GM23338 (cell line): ENCODE measurements at regions not wholly inside any gene's neighbourhood (a gene's known extent, or its start where the extent isn't known, plus 50 kb on each side); places are given as distances from the start of the nearest gene placed in this dataset.

Experiments used
- ATAC-seq: fragments of 200-7000 bp; cut with Tn5 transposase; 3 replicates; pipeline ENCODE4 v1.9.1; 2020
- DNase-seq: peaks from one replicate; pipeline ENCODE4 v3.0.0-alpha.2; 2015; ENCODE audit warnings: low spot score
- H2AFZ ChIP-seq: fragments of 200-600 bp; sonication (generic); 2 replicates; pipeline ENCODE4 v1.8.0; 2016; ENCODE audit warnings: antibody characterized with exemption, mild to moderate bottlenecking, moderate library complexity
- H3F3A ChIP-seq: fragments of 200-600 bp; sonication (generic); replicated peaks from 2 replicates; pipeline ENCODE4 v1.8.0; 2017; ENCODE audit warnings: antibody characterized with exemption, mixed run types, low read depth
- H3K27ac ChIP-seq: fragments of 200-600 bp; sonication (generic); 2 replicates; pipeline ENCODE4 v1.6.1; 2016; ENCODE audit warnings: low read depth
- H3K27me3 ChIP-seq: fragments of 200-600 bp; sonication (generic); 2 replicates; pipeline ENCODE4 v1.8.0; 2016; ENCODE audit warnings: mild to moderate bottlenecking, mixed run types, moderate library complexity; ENCODE audit not compliant: insufficient read depth
- H3K36me3 ChIP-seq: fragments of 200-600 bp; sonication (generic); 2 replicates; pipeline ENCODE4 v1.8.0; 2016; ENCODE audit warnings: mild to moderate bottlenecking; ENCODE audit not compliant: insufficient read depth
- H3K4me1 ChIP-seq: fragments of 200-600 bp; sonication (generic); 2 replicates; pipeline ENCODE4 v1.8.0; 2016; ENCODE audit warnings: mild to moderate bottlenecking, moderate library complexity; ENCODE audit not compliant: insufficient read depth
- H3K4me2 ChIP-seq: fragments of 200-600 bp; sonication (generic); 2 replicates; pipeline ENCODE4 v1.7.1; 2017; ENCODE audit warnings: mixed run types
- H3K4me3 ChIP-seq: fragments of 200-600 bp; sonication (generic); 2 replicates; pipeline ENCODE4 v1.6.1; 2016; ENCODE audit warnings: mixed run types
- H3K79me2 ChIP-seq: fragments of 200-600 bp; sonication (generic); replicated peaks from 2 replicates; pipeline ENCODE4 v1.8.0; 2017; ENCODE audit warnings: mild to moderate bottlenecking; ENCODE audit not compliant: insufficient read depth
- H3K9me2 ChIP-seq: fragments of 200-600 bp; sonication (generic); 2 replicates; pipeline ENCODE4 v1.8.0; 2017; ENCODE audit not compliant: insufficient read depth
- H4K20me1 ChIP-seq: fragments of 200-600 bp; sonication (generic); replicated peaks from 2 replicates; pipeline ENCODE4 v1.8.0; 2017; ENCODE audit warnings: mild to moderate bottlenecking; ENCODE audit not compliant: insufficient read depth
- H3K27ac Mint-ChIP-seq: 2 replicates; pipeline ENCODE4 v1.8.0; 2020; ENCODE audit warnings: inconsistent platforms, mild to moderate bottlenecking, moderate library complexity, mixed read lengths
- H3K27me3 Mint-ChIP-seq: 3 replicates; pipeline ENCODE4 v1.8.0; 2022; ENCODE audit warnings: low read depth, mild to moderate bottlenecking, moderate library complexity, mixed read lengths, inconsistent platforms; ENCODE audit not compliant: insufficient read depth, poor library complexity
- H3K36me3 Mint-ChIP-seq: 3 replicates; pipeline ENCODE4 v1.8.0; 2021; ENCODE audit warnings: low read depth, mild to moderate bottlenecking, inconsistent platforms, moderate library complexity, mixed read lengths
- H3K4me1 Mint-ChIP-seq: 3 replicates; pipeline ENCODE4 v1.8.0; 2020; ENCODE audit warnings: mild to moderate bottlenecking, inconsistent platforms, mixed read lengths
- H3K4me3 Mint-ChIP-seq: 3 replicates; pipeline ENCODE4 v1.8.0; 2021; ENCODE audit warnings: moderate library complexity, mild to moderate bottlenecking, inconsistent platforms, mixed read lengths
- H3K9me3 Mint-ChIP-seq: 3 replicates; pipeline ENCODE4 v1.8.0; 2020; ENCODE audit warnings: moderate library complexity, mild to moderate bottlenecking, inconsistent platforms, mixed read lengths
- CREB1 ChIP-seq: fragments of 250-450 bp; sonication (Bioruptor Pico); IDR thresholded peaks from 2 replicates; pipeline ENCODE4 v1.5.0; 2020; ENCODE audit warnings: low read depth, mild to moderate bottlenecking, moderate library complexity
- CTCF ChIP-seq, 2 experiments: fragments of 200-600 bp in 1 of 2; sonication (generic) in 1 of 2; conservative IDR thresholded peaks; 2 replicates each; pipeline versions ENCODE4 v1.5.1 to v1.6.1; 2016 to 2017; ENCODE audit warnings: antibody characterized with exemption in 2 of 2, low read depth in 2 of 2, mild to moderate bottlenecking in 2 of 2, moderate library complexity in 1 of 2
- ETS1 ChIP-seq: IDR thresholded peaks from 2 replicates; pipeline ENCODE4 v1.6.1; 2016; ENCODE audit warnings: antibody characterized with exemption
- EZH2 ChIP-seq: fragments of 200-600 bp; sonication (generic); IDR thresholded peaks from one replicate; pipeline ENCODE4 v1.8.0; 2017; ENCODE audit warnings: antibody characterized with exemption, mild to moderate bottlenecking, low read depth; ENCODE audit not compliant: unreplicated experiment
- EZH2phosphoT487 ChIP-seq: fragments of 200-600 bp; sonication (generic); IDR thresholded peaks from one replicate; pipeline ENCODE4 v1.8.1; 2018; ENCODE audit warnings: antibody characterized with exemption; ENCODE audit not compliant: unreplicated experiment
- JUNB ChIP-seq: IDR thresholded peaks from one replicate; pipeline ENCODE4 v1.6.1; 2016; ENCODE audit warnings: antibody characterized with exemption; ENCODE audit not compliant: unreplicated experiment
- NANOG ChIP-seq: IDR thresholded peaks from 2 replicates; pipeline ENCODE4 v1.6.1; 2016; ENCODE audit warnings: antibody characterized with exemption, borderline replicate concordance
- POLR2AphosphoS5 ChIP-seq: IDR thresholded peaks from 2 replicates; pipeline ENCODE4 v1.6.1; 2016; ENCODE audit warnings: antibody characterized with exemption, low read depth
- REST ChIP-seq: IDR thresholded peaks from one replicate; pipeline ENCODE4 v1.6.1; 2018; ENCODE audit warnings: antibody characterized with exemption; ENCODE audit not compliant: unreplicated experiment
- STAT1 ChIP-seq: IDR thresholded peaks from one replicate; pipeline ENCODE4 v1.6.1; 2016; ENCODE audit warnings: antibody characterized with exemption; ENCODE audit not compliant: unreplicated experiment
- ZNF114 ChIP-seq: fragments of 250-450 bp; sonication (Bioruptor Pico); IDR thresholded peaks from 2 replicates; pipeline ENCODE4 v1.5.0; 2020; ENCODE audit warnings: mild to moderate bottlenecking, moderate library complexity
- ZNF331 ChIP-seq: fragments of 250-450 bp; sonication (Bioruptor Pico); IDR thresholded peaks from 2 replicates; pipeline ENCODE4 v1.5.0; 2020; ENCODE audit warnings: low read depth, mild to moderate bottlenecking, moderate library complexity

- TF ChIP-seq CTCF (conservative IDR thresholded peaks at IDR 0.05; ENCODE audit: low read depth in 2 of 2) (no peak), JUNB (no peak), EZH2phosphoT487 (no peak), ETS1 (no peak), REST (no peak), STAT1 (no peak), EZH2 (no peak), ZNF331 (no peak), NANOG (no peak), CREB1 (CRISPR knock-in tag) (no peak)
These were observed 779.3 kb upstream of the COBL start (continued) for GRCh38 chr7:52095861-52096260.

- H3K27me3 Mint-ChIP-seq: no peaks in the 10 kb centered on the region
- H3F3A ChIP-seq: no peaks in the 10 kb centered on the region
- no peak overlapping the region for H3K4me3 ChIP-seq
- H2AFZ ChIP-seq: no peak overlapping the region
- no peaks in the 10 kb centered on the region for H4K20me1 ChIP-seq
- no peak overlapping the region for H3K4me2 ChIP-seq
- peaks cover 13% of the 10 kb centered on the region for H3K9me3 Mint-ChIP-seq
- H3K27me3 ChIP-seq: no peaks in the 10 kb centered on the region
- DNase-seq: no peak
- H3K9me2 ChIP-seq: no peaks in the 10 kb centered on the region
- no peak for ATAC-seq
- peaks cover 40% of the 10 kb centered on the region for H3K4me1 Mint-ChIP-seq
- H3K4me3 Mint-ChIP-seq: no peak overlapping the region
- peaks cover 21% of the 10 kb centered on the region for H3K4me1 ChIP-seq
- H3K79me2 ChIP-seq: no peaks in the 10 kb centered on the region
- H3K36me3 ChIP-seq: no peaks in the 10 kb centered on the region
- H3K36me3 Mint-ChIP-seq: peaks cover 25% of the 10 kb centered on the region; the same call in 2 of the 3 replicates
- no peak overlapping the region for H3K27ac Mint-ChIP-seq
- no peak overlapping the region for H3K27ac ChIP-seq
- TF ChIP-seq NANOG (no peak), REST (no peak), STAT1 (no peak), ETS1 (no peak), EZH2 (no peak), ZNF331 (no peak), CREB1 (CRISPR knock-in tag) (no peak), ZNF114 (CRISPR knock-in tag) (no peak), EZH2phosphoT487 (no peak), POLR2AphosphoS5 (no peak)
These were observed 775.4 kb upstream of the COBL start for GRCh38 chr7:52091996-52092395.
